Tibial artery (tissue), 4 donors: ENCODE measurements at regions not wholly inside any gene's neighbourhood (a gene's known extent, or its start where the extent isn't known, plus 50 kb on each side); places are given as distances from the start of the nearest gene placed in this dataset.

Source experiments
- DNase-seq, 2 donors: peaks; one replicate each; pipeline ENCODE4 v3.0.0-alpha.2; 2019
- H3K27ac ChIP-seq, 2 donors: fragments of 200-600 bp; sonication (generic) in 1 of 2; 1 replicate in 1 of 2; 2 replicates in 1 of 2; pipeline ENCODE4 v1.5.1; 2018 to 2019; ENCODE audit warnings: mild to moderate bottlenecking in 1 of 2
- H3K27me3 ChIP-seq, 2 donors: fragments of 200-600 bp; sonication (generic) in 1 of 2; one replicate each; pipeline versions ENCODE4 v1.5.1 to v1.6.0; 2016 to 2019
- H3K36me3 ChIP-seq, 3 donors: fragments of 200-600 bp; sonication (generic) in 2 of 3; one replicate each; pipeline ENCODE4 v1.5.1; 2016 to 2019; ENCODE audit warnings: mild to moderate bottlenecking in 2 of 3
- H3K4me1 ChIP-seq, 4 donors: fragments of 200-600 bp; sonication (generic) in 2 of 4; 1 replicate in 3 of 4; 2 replicates in 1 of 4; pipeline ENCODE4 v1.5.1; 2016 to 2019
- H3K4me3 ChIP-seq, 2 donors: fragments of 200-600 bp; sonication (generic) in 1 of 2; 1 replicate in 1 of 2; 2 replicates in 1 of 2; pipeline ENCODE4 v1.5.1; 2018 to 2019; ENCODE audit warnings: mild to moderate bottlenecking in 2 of 2
- H3K9me3 ChIP-seq, 3 donors: fragments of 200-600 bp; sonication (generic) in 1 of 3; one replicate each; pipeline ENCODE4 v1.5.1; 2016 to 2019
- intact Hi-C: fragments of 100-400 bp; cut with DNase I; formaldehyde crosslinking; loops from one replicate; pipeline ENCODE4 v1.15.0; 2023; ENCODE audit warnings: low total_unique reads
- TF ChIP-seq, protein P1 (sequence below), 2 experiments: fragments of 200-600 bp in 1 of 2; fragments of 450-650 bp in 1 of 2; IDR thresholded peaks; one replicate each; pipeline ENCODE4 v1.5.1; 2017 to 2019; ENCODE audit warnings: antibody characterized with exemption in 2 of 2, mild to moderate bottlenecking in 1 of 2, moderate library complexity in 1 of 2

DNA sequence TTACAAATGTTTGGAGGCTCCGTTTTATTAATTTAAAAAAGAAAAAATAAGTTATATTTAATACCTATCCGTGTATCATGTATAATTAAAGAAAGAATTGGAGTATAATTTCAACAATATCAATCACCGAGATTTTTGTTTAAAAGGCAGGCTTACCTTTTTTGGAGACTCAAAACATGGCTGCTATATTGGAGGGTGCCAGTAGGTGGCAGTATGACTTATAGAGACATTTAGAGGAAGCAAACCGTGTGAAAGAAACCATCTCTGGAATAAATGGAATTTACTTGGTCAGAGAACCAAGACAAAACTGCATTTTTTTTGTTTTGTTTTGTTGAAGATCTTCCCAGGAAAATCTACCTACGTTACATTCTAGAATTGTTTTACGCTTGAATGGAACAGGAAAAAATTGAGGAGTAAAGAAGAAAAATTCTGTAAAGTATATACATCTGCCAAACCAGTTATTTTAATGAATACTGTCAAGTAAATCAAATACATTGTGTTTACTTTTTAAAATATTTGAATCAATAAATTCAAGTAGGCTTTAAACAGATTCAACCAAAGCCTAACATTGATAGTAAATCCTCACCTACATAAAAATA lies 802.6 kb upstream of the ALCAM start:
- H3K36me3 ChIP-seq: no peaks in the 10 kb centered on the region

DNA sequence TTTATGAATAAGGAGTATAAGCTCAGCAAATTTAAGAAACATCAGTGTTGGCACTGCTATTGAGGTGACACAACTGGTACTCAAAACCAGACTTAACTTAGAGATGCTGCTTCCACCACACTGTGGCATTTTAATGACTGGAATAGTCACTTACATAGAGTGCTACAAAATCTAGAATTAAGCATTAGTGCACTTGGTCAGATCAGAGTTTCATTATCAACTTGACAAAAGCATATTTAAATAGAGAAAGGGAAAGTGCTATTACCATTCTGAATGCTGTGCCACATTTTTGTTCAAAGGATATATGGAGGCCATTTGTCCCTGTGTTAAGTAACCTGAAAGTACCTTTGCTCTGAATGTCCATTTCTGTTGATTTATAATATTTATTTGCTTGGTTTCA lies 800.7 kb upstream of the ALCAM start:
- Histone ChIP-seq H3K36me3 (no peaks in the 10 kb centered on the region), H3K4me1 (no peaks in the 10 kb centered on the region), H3K9me3 (no peaks in the 10 kb centered on the region), H3K27ac (no peak overlapping the region), H3K4me3 (no peak overlapping the region), H3K27me3 (no peaks in the 10 kb centered on the region)
- intact Hi-C loops: no loop called here
- TF ChIP-seq, protein P1, sequence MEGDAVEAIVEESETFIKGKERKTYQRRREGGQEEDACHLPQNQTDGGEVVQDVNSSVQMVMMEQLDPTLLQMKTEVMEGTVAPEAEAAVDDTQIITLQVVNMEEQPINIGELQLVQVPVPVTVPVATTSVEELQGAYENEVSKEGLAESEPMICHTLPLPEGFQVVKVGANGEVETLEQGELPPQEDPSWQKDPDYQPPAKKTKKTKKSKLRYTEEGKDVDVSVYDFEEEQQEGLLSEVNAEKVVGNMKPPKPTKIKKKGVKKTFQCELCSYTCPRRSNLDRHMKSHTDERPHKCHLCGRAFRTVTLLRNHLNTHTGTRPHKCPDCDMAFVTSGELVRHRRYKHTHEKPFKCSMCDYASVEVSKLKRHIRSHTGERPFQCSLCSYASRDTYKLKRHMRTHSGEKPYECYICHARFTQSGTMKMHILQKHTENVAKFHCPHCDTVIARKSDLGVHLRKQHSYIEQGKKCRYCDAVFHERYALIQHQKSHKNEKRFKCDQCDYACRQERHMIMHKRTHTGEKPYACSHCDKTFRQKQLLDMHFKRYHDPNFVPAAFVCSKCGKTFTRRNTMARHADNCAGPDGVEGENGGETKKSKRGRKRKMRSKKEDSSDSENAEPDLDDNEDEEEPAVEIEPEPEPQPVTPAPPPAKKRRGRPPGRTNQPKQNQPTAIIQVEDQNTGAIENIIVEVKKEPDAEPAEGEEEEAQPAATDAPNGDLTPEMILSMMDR (IDR thresholded peaks at IDR 0.05): no peak
- no peak for DNase-seq

More for the DNA sequence above, 802.6 kb upstream of the ALCAM start:
- Histone ChIP-seq H3K4me3 (no peak overlapping the region), H3K27me3 (no peaks in the 10 kb centered on the region), H3K9me3 (no peaks in the 10 kb centered on the region), H3K27ac (no peak overlapping the region), H3K4me1 (no peaks in the 10 kb centered on the region)
- DNase-seq: peak in 1 of 2 donors; percentile 69
- TF ChIP-seq, protein P1 (IDR thresholded peaks at IDR 0.05): peak; percentile 47 to 60
- intact Hi-C loops: no loop called here

DNA sequence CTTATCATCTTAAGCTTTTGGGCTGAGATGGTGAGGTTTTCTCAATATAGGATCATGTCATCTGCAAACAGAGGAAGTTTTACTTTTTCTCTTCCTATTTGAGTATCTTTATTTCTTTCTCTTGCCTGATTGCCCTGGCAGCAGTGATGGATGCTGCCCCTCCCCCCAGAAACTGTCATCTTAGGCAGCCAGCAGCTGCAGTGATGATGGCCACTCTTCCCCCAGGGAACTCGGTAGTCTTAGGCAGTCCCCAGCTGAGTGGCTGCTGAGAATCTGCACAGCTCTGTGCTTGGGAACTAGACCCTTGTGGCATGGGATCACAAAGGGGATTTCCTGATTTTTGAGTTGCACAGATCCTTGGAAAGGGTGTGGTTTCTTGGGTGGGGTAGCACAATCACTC lies 791.1 kb upstream of the ALCAM start:
- Histone ChIP-seq H3K27me3 (no peaks in the 10 kb centered on the region), H3K4me3 (no peak overlapping the region), H3K27ac (no peak overlapping the region), H3K9me3 (peaks cover 4 to 26% (median 21%) of the 10 kb centered on the region in 3 donors), H3K4me1 (no peaks in the 10 kb centered on the region), H3K36me3 (no peaks in the 10 kb centered on the region)
- TF ChIP-seq, protein P1 (IDR thresholded peaks at IDR 0.05): no peak
- no peak for DNase-seq
- intact Hi-C loops: no loop called here

DNA sequence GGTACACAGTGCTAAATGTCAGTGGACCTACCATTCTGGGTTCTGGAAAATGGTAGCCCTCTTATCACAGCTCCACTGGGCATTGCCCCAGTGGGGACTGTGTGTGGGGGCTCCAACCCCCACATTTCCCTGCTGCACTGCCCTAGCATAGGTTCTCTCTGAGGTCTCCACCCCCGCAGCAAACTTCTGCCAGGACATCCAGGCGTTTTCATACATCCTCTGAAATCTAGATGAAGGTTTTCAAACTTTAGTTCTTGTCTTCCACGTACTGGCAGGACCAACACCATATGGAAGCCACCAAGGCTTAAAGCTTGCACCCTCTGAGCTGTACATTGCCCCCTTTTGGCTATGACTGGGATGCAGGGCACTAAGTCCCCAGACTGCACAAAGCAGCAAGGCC lies 788.2 kb upstream of the ALCAM start:
- peaks cover 4 to 26% (median 21%) of the 10 kb centered on the region in 3 donors for H3K9me3 ChIP-seq

DNA sequence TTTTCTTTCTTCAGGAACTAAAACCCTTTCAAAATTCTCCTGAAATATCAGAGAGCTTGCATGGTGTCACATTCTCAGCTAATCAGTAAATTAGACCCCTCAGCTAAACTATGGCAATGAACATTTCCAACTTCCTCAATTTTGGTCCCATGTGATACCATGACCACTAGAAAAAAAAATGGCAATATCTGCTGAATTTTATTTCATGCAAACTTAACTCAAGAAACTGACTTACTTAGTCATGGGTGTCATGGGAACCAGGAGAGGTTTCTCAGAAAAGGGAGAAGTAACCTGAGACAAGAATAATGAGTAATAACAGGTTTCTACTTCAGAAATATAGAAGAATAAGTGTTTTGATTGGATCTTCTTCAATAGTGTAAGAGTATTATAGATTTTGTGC lies 784.6 kb upstream of the ALCAM start:
- intact Hi-C loops: no loop called here

More for the DNA sequence above, 788.2 kb upstream of the ALCAM start:
- no peaks in the 10 kb centered on the region for H3K4me1 ChIP-seq
- TF ChIP-seq, protein P1 (IDR thresholded peaks at IDR 0.05): no peak
- no peaks in the 10 kb centered on the region for H3K36me3 ChIP-seq
- H3K4me3 ChIP-seq: no peak overlapping the region
- DNase-seq: no peak
- no peak overlapping the region for H3K27ac ChIP-seq
- H3K27me3 ChIP-seq: no peaks in the 10 kb centered on the region
- intact Hi-C loops: no loop called here

More for the DNA sequence above, 784.6 kb upstream of the ALCAM start:
- Histone ChIP-seq H3K36me3 (no peaks in the 10 kb centered on the region), H3K4me3 (no peak overlapping the region), H3K27me3 (no peaks in the 10 kb centered on the region), H3K4me1 (no peaks in the 10 kb centered on the region), H3K27ac (no peak overlapping the region), H3K9me3 (peaks cover 4 to 17% (median 14%) of the 10 kb centered on the region in 3 donors)
- no peak for DNase-seq
- TF ChIP-seq, protein P1 (IDR thresholded peaks at IDR 0.05): no peak
